ENCODE measurements at regions not wholly inside any gene's neighbourhood (a gene's known extent, or its start where the extent isn't known, plus 50 kb on each side); places are given as distances from the start of the nearest gene placed in this dataset.

- peak; percentile 92 for TF ChIP-seq ZBTB38 (CRISPR knock-in tag; IDR thresholded peaks at IDR 0.05)
- peak; percentile 99 for TF ChIP-seq ZNF264 (CRISPR knock-in tag; IDR thresholded peaks at IDR 0.05)
- peak; percentile 91 for TF ChIP-seq ETV5 (CRISPR knock-in tag; IDR thresholded peaks at IDR 0.05; ENCODE audit: borderline replicate concordance)
- TF ChIP-seq ZNF296 (CRISPR knock-in tag; conservative IDR thresholded peaks at IDR 0.05): peak; percentile 99
- peak; percentile 89 for TF ChIP-seq ZBTB21 (CRISPR knock-in tag; IDR thresholded peaks at IDR 0.05)
- peak; percentile 98 for TF ChIP-seq GLMP (CRISPR knock-in tag; IDR thresholded peaks at IDR 0.05; ENCODE audit: borderline replicate concordance)
- TF ChIP-seq E2F5 (CRISPR knock-in tag; conservative IDR thresholded peaks at IDR 0.05): peak; percentile 98
- TF ChIP-seq FLYWCH1 (CRISPR knock-in tag; IDR thresholded peaks at IDR 0.05): peak; percentile 97
- TF ChIP-seq ZMYM4 (CRISPR knock-in tag; IDR thresholded peaks at IDR 0.05): peak; percentile 93
- TF ChIP-seq ZNF451 (CRISPR knock-in tag; IDR thresholded peaks at IDR 0.05): peak; percentile 99
- TF ChIP-seq ZNF317 (CRISPR knock-in tag; IDR thresholded peaks at IDR 0.05): peak; percentile 95
- peak; percentile 72; the same call in 1 of the 2 replicates for TF ChIP-seq TFDP2 (CRISPR knock-in tag; IDR thresholded peaks at IDR 0.05)
- TF ChIP-seq SATB2 (CRISPR knock-in tag; IDR thresholded peaks at IDR 0.05): peak; percentile 100
- TF ChIP-seq HBP1 (CRISPR knock-in tag; IDR thresholded peaks at IDR 0.05; ENCODE audit: low read depth): peak; percentile 100
- TF ChIP-seq MYNN (CRISPR knock-in tag; IDR thresholded peaks at IDR 0.05; ENCODE audit: low read depth): peak; percentile 99
- TF ChIP-seq ZNF337 (CRISPR knock-in tag; IDR thresholded peaks at IDR 0.05; ENCODE audit: borderline replicate concordance, low read depth): peak; percentile 99; the same call in 1 of the 2 replicates
- TF ChIP-seq HNRNPLL (IDR thresholded peaks at IDR 0.05; ENCODE audit: low read depth, low read length, poor library complexity, severe bottlenecking): no peak
- TF ChIP-seq REPIN1 (CRISPR knock-in tag; IDR thresholded peaks at IDR 0.05; ENCODE audit: borderline replicate concordance, low read depth): peak; percentile 89
- TF ChIP-seq ZSCAN22 (CRISPR knock-in tag; IDR thresholded peaks at IDR 0.05): peak; percentile 91
- TF ChIP-seq TRAFD1 (CRISPR knock-in tag; IDR thresholded peaks at IDR 0.05; ENCODE audit: borderline replicate concordance): peak; percentile 97; the same call in 1 of the 2 replicates
- peak; percentile 96 for TF ChIP-seq ZNF326 (CRISPR knock-in tag; IDR thresholded peaks at IDR 0.05; ENCODE audit: borderline replicate concordance)
Observed at GRCh38 chr11:70650075-70650909, 252.0 kb downstream of the CTTN start (continued).
